H9 (cell line): ENCODE measurements at regions not wholly inside any gene's neighbourhood (a gene's known extent, or its start where the extent isn't known, plus 50 kb on each side); places are given as distances from the start of the nearest gene placed in this dataset.

Experiments
- DNase-seq: peaks from one replicate; pipeline ENCODE4 v3.0.0-alpha.2; 2017
- H2AFZ ChIP-seq: one replicate; pipeline ENCODE4 v1.6.1; 2013; ENCODE audit warnings: mild to moderate bottlenecking, low read length, control low read depth, moderate library complexity
- H2AK5ac ChIP-seq: 2 replicates; pipeline ENCODE4 v1.6.1; 2013; ENCODE audit warnings: low read length, control low read depth, mixed read lengths; ENCODE audit not compliant: insufficient read length
- H2BK120ac ChIP-seq: one replicate; pipeline ENCODE4 v1.6.1; 2013; ENCODE audit warnings: low read depth, mild to moderate bottlenecking, low read length, control low read depth, inconsistent platforms; ENCODE audit not compliant: poor library complexity, severe bottlenecking
- H2BK12ac ChIP-seq: 2 replicates; pipeline ENCODE4 v1.6.1; 2013; ENCODE audit warnings: low read length, control low read depth, mixed read lengths, low read depth; ENCODE audit not compliant: insufficient read length
- H2BK15ac ChIP-seq: 2 replicates; pipeline ENCODE4 v1.6.1; 2013; ENCODE audit warnings: low read depth, low read length, control low read depth
- H2BK20ac ChIP-seq: one replicate; pipeline ENCODE4 v1.6.1; 2013; ENCODE audit warnings: low read depth, mild to moderate bottlenecking, low read length, control low read depth, inconsistent platforms; ENCODE audit not compliant: poor library complexity, severe bottlenecking
- H2BK5ac ChIP-seq: 2 replicates; pipeline ENCODE4 v1.6.1; 2013; ENCODE audit warnings: low read length, control low read depth, mixed read lengths; ENCODE audit not compliant: insufficient read length
- H3K14ac ChIP-seq: 2 replicates; pipeline ENCODE4 v1.6.1; 2013; ENCODE audit warnings: low read length, control low read depth; ENCODE audit not compliant: insufficient read depth
- H3K18ac ChIP-seq: 2 replicates; pipeline ENCODE4 v1.6.1; 2013; ENCODE audit warnings: low read depth, mild to moderate bottlenecking, mixed read lengths, low read length, control low read depth; ENCODE audit not compliant: insufficient read length
- H3K23ac ChIP-seq: 2 replicates; pipeline ENCODE4 v1.6.1; 2013; ENCODE audit warnings: low read length, control low read depth, mixed read lengths, low read depth; ENCODE audit not compliant: insufficient read length
- H3K23me2 ChIP-seq: 2 replicates; pipeline ENCODE4 v1.6.1; 2013; ENCODE audit warnings: low read depth, mild to moderate bottlenecking, mixed read lengths, low read length, control low read depth; ENCODE audit not compliant: insufficient read length, poor library complexity, severe bottlenecking
- H3K27ac ChIP-seq: 2 replicates; pipeline ENCODE4 v1.5.1; 2013; ENCODE audit warnings: low read length, control low read depth, mixed read lengths, low read depth; ENCODE audit not compliant: insufficient read length
- H3K27me3 ChIP-seq: 2 replicates; pipeline ENCODE4 v1.6.1; 2013; ENCODE audit warnings: low read length, control low read depth, inconsistent platforms; ENCODE audit not compliant: insufficient read depth
- H3K4ac ChIP-seq: 2 replicates; pipeline ENCODE4 v1.6.1; 2013; ENCODE audit warnings: low read depth, mild to moderate bottlenecking, control low read depth, inconsistent platforms, low read length, moderate library complexity
- H3K4me1 ChIP-seq: 2 replicates; pipeline ENCODE4 v1.6.1; 2013; ENCODE audit warnings: low read length, control low read depth, inconsistent platforms; ENCODE audit not compliant: insufficient read depth
- H3K4me2 ChIP-seq: 2 replicates; pipeline ENCODE4 v1.6.1; 2013; ENCODE audit warnings: low read length, control low read depth, mixed read lengths; ENCODE audit not compliant: insufficient read length, insufficient read depth
- H3K56ac ChIP-seq: 2 replicates; pipeline ENCODE4 v1.6.1; 2013; ENCODE audit warnings: low read depth, mild to moderate bottlenecking, mixed read lengths, low read length, control low read depth; ENCODE audit not compliant: insufficient read length
- H3K79me1 ChIP-seq: 2 replicates; pipeline ENCODE4 v1.6.1; 2013; ENCODE audit warnings: low read depth, mild to moderate bottlenecking, moderate library complexity, low read length, control low read depth, inconsistent platforms; ENCODE audit not compliant: insufficient read depth, poor library complexity, severe bottlenecking
- H3K79me2 ChIP-seq: 2 replicates; pipeline ENCODE4 v1.6.1; 2013; ENCODE audit warnings: low read length, control low read depth, inconsistent platforms; ENCODE audit not compliant: insufficient read depth
- H3K9ac ChIP-seq: 2 replicates; pipeline ENCODE4 v1.6.1; 2013; ENCODE audit warnings: low read length, control low read depth, mixed read lengths; ENCODE audit not compliant: insufficient read length; ENCODE audit errors: extremely low read depth
- H3K9me3 ChIP-seq: one replicate; pipeline ENCODE4 v1.6.1; 2013; ENCODE audit warnings: low read depth, low read length, inconsistent platforms; ENCODE audit not compliant: control insufficient read depth
- H3T11ph ChIP-seq: one replicate; pipeline ENCODE4 v1.6.1; 2013; ENCODE audit warnings: mild to moderate bottlenecking, low read length, control low read depth, inconsistent platforms
- H4K20me1 ChIP-seq: one replicate; pipeline ENCODE4 v1.6.1; 2013; ENCODE audit not compliant: control insufficient read depth, insufficient read length, insufficient read depth
- H4K5ac ChIP-seq: 2 replicates; pipeline ENCODE4 v1.6.1; 2013; ENCODE audit warnings: low read depth, mild to moderate bottlenecking, mixed read lengths, low read length, control low read depth; ENCODE audit not compliant: insufficient read length
- H4K8ac ChIP-seq: replicated peaks from 2 replicates; pipeline ENCODE4 v1.6.1; 2013; ENCODE audit warnings: low read length, control low read depth, mixed read lengths, low read depth; ENCODE audit not compliant: insufficient read length
- H4K91ac ChIP-seq: 2 replicates; pipeline ENCODE4 v1.6.1; 2013; ENCODE audit warnings: low read depth, mild to moderate bottlenecking, moderate library complexity, mixed read lengths, low read length, control low read depth; ENCODE audit not compliant: insufficient read length
- H3K27ac Mint-ChIP-seq, 3 experiments: 2 replicates in 2 of 3; 3 replicates in 1 of 3; pipeline ENCODE4 v1.8.0; 2020 to 2021; ENCODE audit warnings: mixed read lengths in 3 of 3, mild to moderate bottlenecking in 1 of 3, moderate library complexity in 1 of 3
- H3K27me3 Mint-ChIP-seq: 2 replicates; pipeline ENCODE4 v1.8.0; 2021; ENCODE audit warnings: low read depth, mild to moderate bottlenecking, moderate library complexity, mixed read lengths
- H3K36me3 Mint-ChIP-seq, 3 experiments: 2 replicates in 2 of 3; 3 replicates in 1 of 3; pipeline ENCODE4 v1.8.0; 2020 to 2021; ENCODE audit warnings: low read depth in 3 of 3, mixed read lengths in 3 of 3; ENCODE audit not compliant: insufficient read depth in 1 of 3
- H3K4me1 Mint-ChIP-seq, 2 experiments: 2 replicates each; pipeline ENCODE4 v1.8.0; 2020; ENCODE audit warnings: mixed read lengths in 2 of 2
- H3K4me3 Mint-ChIP-seq, 2 experiments: 2 replicates in 1 of 2; 3 replicates in 1 of 2; pipeline ENCODE4 v1.8.0; 2020 to 2021; ENCODE audit warnings: mild to moderate bottlenecking in 2 of 2, mixed read lengths in 2 of 2, moderate library complexity in 1 of 2
- H3K9me3 Mint-ChIP-seq, 2 experiments: 2 replicates in 1 of 2; 3 replicates in 1 of 2; pipeline ENCODE4 v1.8.0; 2020; ENCODE audit warnings: mild to moderate bottlenecking in 2 of 2, mixed read lengths in 2 of 2, moderate library complexity in 1 of 2
- CTCF ChIP-seq: fragments of 200-600 bp; sonication (generic); conservative IDR thresholded peaks from 3 replicates; pipeline ENCODE4 v1.8.0; 2021; ENCODE audit warnings: antibody characterized with exemption, mild to moderate bottlenecking
- WGBS: extraction: QIAGEN DNeasy Blood & Tissue Kit; methylation state at CpG from one replicate; pipeline ENCODE4 v1.1.7; 2013; ENCODE audit warnings: missing lambda C conversion rate, low lambda C conversion rate, mixed read lengths; ENCODE audit not compliant: insufficient read length; ENCODE audit errors: extremely low coverage; 5-methylcytosine and 5-hydroxymethylcytosine counted together

DNA sequence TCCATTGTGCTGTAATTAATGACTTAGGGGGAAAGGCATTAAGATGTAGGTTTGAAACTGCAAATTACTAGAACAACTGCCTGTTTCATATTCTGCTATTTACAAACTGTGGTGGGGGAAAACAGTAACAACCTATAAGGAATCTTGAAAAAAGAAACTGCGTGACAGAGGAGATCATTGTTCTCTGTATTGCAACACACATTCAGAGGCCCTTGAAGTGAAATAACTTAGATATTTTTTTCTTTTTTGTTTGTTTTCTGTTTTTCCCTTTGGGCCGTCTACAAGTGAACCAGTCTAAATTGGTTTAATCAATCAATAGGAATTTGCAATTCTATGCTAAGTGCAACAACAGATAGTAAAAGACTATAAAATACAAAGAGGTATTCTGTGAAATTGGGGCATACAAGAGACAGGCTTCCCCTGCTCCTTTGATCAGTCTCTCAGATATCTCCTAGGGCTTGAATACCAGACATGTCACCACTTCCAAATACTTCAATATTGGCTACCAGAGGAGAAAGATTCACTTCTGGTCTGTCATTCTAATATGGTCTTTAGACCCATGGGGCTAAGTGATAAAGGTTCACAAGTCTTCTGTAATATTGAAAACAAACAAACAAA is 2055.1 kb upstream of the CELF4 start:
- Histone ChIP-seq H3T11ph (no peak overlapping the region), H3K4ac (no peak overlapping the region), H2BK5ac (no peak overlapping the region), H3K9ac (no peak overlapping the region), H2BK15ac (no peak overlapping the region), H3K27me3 (no peaks in the 10 kb centered on the region), H3K79me2 (no peaks in the 10 kb centered on the region), H2BK12ac (no peak overlapping the region), H3K79me1 (no peaks in the 10 kb centered on the region), H2AK5ac (no peak overlapping the region), H3K14ac (no peak overlapping the region), H2AFZ (no peak overlapping the region), H4K20me1 (no peaks in the 10 kb centered on the region), H3K9me3 (no peaks in the 10 kb centered on the region), H3K4me1 (no peaks in the 10 kb centered on the region; the same call in 1 of the 2 replicates), H3K23ac (no peak overlapping the region), H3K23me2 (no peaks in the 10 kb centered on the region), H3K56ac (no peak overlapping the region), H2BK20ac (no peak overlapping the region), H3K18ac (no peak overlapping the region), H4K5ac (no peak overlapping the region), H3K27ac (no peak overlapping the region), H4K8ac (no peak overlapping the region), H3K4me2 (no peak overlapping the region), H2BK120ac (no peak overlapping the region), H4K91ac (no peak overlapping the region)
- H3K4me1 Mint-ChIP-seq: peaks cover 16 to 19% of the 10 kb centered on the region in 2 experiments
- H3K9me3 Mint-ChIP-seq: peaks cover 3 to 12% of the 10 kb centered on the region in 2 experiments; a peak in 4 of 5 replicates
- H3K36me3 Mint-ChIP-seq: peaks cover 8 to 10% (median 9%) of the 10 kb centered on the region in 3 experiments; a peak in 6 of 7 replicates
- DNase-seq: no peak
- H3K27me3 Mint-ChIP-seq: no peaks in the 10 kb centered on the region
- no CpG with 5 or more reads among the region's 2 CpGs for WGBS
- no peak for TF ChIP-seq CTCF
- no peak overlapping the region for H3K27ac Mint-ChIP-seq
- no peak overlapping the region for H3K4me3 Mint-ChIP-seq
